ENCODE measurements at regions not wholly inside any gene's neighbourhood (a gene's known extent, or its start where the extent isn't known, plus 50 kb on each side); places are given as distances from the start of the nearest gene placed in this dataset.
"Not testable (repeated sequence)": the region's sequence is repeated elsewhere in the genome, so short reads cannot be mapped to it uniquely, and the experiment has no call there.

- POLR2A ChIA-PET: no interaction called here
- no peak overlapping the region for H3K4me3 Mint-ChIP-seq
- CTCF ChIA-PET: no interaction called here
- no peaks in the 10 kb centered on the region for H3K27me3 Mint-ChIP-seq
- H3K9me3 Mint-ChIP-seq: no peaks in the 10 kb centered on the region
- no peaks in the 10 kb centered on the region for H3K36me3 Mint-ChIP-seq (ENCODE audit: low read depth)
- DNase-seq: no peak
- H3K4me1 Mint-ChIP-seq: no peaks in the 10 kb centered on the region
- H3K27ac Mint-ChIP-seq: no peak overlapping the region
These were observed 936.6 kb downstream of the NR2F1-AS1 start for GRCh38 chr5:92644266-92644886.

GRCh38 chr5:92641031-92641962 is 939.7 kb downstream of the NR2F1-AS1 start:
- H3K4me1 Mint-ChIP-seq: no peaks in the 10 kb centered on the region
- H3K36me3 Mint-ChIP-seq (ENCODE audit: low read depth): no peaks in the 10 kb centered on the region
- POLR2A ChIA-PET: no interaction called here
- H3K27me3 Mint-ChIP-seq: no peaks in the 10 kb centered on the region
- no peak overlapping the region for H3K27ac Mint-ChIP-seq
- DNase-seq: no peak
- H3K4me3 Mint-ChIP-seq: no peak overlapping the region
- CTCF ChIA-PET: no interaction called here
- no peaks in the 10 kb centered on the region for H3K9me3 Mint-ChIP-seq

DNA sequence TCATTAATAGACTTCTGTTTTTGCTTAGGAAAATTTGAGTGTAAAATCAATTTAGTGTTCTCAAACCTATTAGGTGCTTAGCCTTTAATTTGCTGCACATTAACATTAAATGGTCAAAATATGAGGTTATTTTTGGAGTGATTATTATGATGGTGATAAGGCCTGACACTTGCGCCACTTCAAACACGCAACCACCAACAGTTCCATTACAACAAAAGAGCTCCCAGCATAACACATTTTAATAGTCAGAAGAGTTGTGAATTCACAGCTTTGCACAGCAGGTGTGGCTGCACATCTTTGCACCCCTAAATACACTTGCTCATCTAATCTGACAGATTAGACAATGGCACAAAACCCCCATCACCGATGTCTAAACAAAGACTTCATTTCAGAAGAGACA is 940.7 kb downstream of the NR2F1-AS1 start:
- H3K9me3 Mint-ChIP-seq: no peaks in the 10 kb centered on the region
- DNase-seq: no peak
- ChIA-PET POLR2A (no interaction called here), CTCF (no interaction called here)
- no peaks in the 10 kb centered on the region for H3K4me1 Mint-ChIP-seq
- no peak overlapping the region for H3K4me3 Mint-ChIP-seq
- no peak overlapping the region for H3K27ac Mint-ChIP-seq
- H3K27me3 Mint-ChIP-seq: no peaks in the 10 kb centered on the region
- no peaks in the 10 kb centered on the region for H3K36me3 Mint-ChIP-seq (ENCODE audit: low read depth)

- no peaks in the 10 kb centered on the region for H3K9me3 Mint-ChIP-seq
- CTCF ChIA-PET: no interaction called here
These were observed 943.1 kb downstream of the NR2F1-AS1 start for GRCh38 chr5:92637960-92638359.

GRCh38 chr5:92637247-92637646 is 943.8 kb downstream of the NR2F1-AS1 start:
- Mint-ChIP-seq H3K27me3 (no peaks in the 10 kb centered on the region), H3K27ac (no peak overlapping the region), H3K4me3 (no peak overlapping the region), H3K9me3 (peaks cover 4% of the 10 kb centered on the region), H3K4me1 (no peaks in the 10 kb centered on the region), H3K36me3 (ENCODE audit: low read depth) (no peaks in the 10 kb centered on the region)
- POLR2A ChIA-PET: no interaction called here
- CTCF ChIA-PET: no interaction called here
- DNase-seq: no peak

More at GRCh38 chr5:92637960-92638359, 943.1 kb downstream of the NR2F1-AS1 start:
- Mint-ChIP-seq H3K36me3 (ENCODE audit: low read depth) (no peaks in the 10 kb centered on the region), H3K4me1 (no peaks in the 10 kb centered on the region), H3K27me3 (no peaks in the 10 kb centered on the region), H3K4me3 (no peak overlapping the region), H3K27ac (no peak overlapping the region)
- DNase-seq: no peak
- POLR2A ChIA-PET: no interaction called here

- Mint-ChIP-seq H3K27me3 (no peaks in the 10 kb centered on the region), H3K4me3 (no peak overlapping the region), H3K4me1 (no peaks in the 10 kb centered on the region), H3K9me3 (peaks cover 4% of the 10 kb centered on the region), H3K27ac (no peak overlapping the region), H3K36me3 (ENCODE audit: low read depth) (no peaks in the 10 kb centered on the region)
- no peak for DNase-seq
- CTCF ChIA-PET: interaction anchor here (1.0 kb wide), 1 partner anchor 75 kb away, joined by 3 read pairs; no protein-coding TSS in a partner anchor
- POLR2A ChIA-PET: no interaction called here
These were observed 946.0 kb downstream of the NR2F1-AS1 start for GRCh38 chr5:92635001-92635461.

DNA sequence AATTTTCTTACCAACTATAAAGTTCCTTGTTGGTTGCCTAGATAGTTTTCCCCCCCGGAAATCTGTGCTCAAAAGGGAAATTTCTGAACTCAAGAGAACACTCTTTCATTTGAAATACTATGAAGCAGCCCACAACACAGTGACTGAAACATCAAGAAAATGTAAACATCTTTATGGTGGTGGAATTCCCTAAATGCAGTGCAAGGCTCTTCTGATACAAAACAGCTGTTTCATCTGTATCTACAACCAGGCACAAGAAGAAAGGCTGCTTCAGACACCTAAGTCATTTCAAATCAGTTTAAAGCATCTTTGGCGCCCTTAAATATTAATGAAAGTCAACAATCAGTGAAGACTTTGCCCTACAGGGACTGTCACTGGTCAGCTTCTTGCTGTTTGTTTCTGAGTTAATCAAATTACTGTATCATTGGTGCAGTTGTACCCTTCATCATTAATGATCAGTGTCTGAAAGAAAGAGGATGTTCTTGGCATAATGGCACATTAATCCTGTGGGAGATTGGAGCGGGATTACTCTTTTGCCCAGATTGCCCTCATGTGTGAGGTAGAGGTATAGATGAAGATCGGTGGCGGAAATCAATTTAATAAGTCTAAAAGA is 947.0 kb downstream of the NR2F1-AS1 start:
- H3K4me1 Mint-ChIP-seq: no peaks in the 10 kb centered on the region
- H3K27ac Mint-ChIP-seq: no peak overlapping the region
- CTCF ChIA-PET: no interaction called here
- POLR2A ChIA-PET: no interaction called here
- H3K36me3 Mint-ChIP-seq (ENCODE audit: low read depth): no peaks in the 10 kb centered on the region
- peaks cover 7% of the 10 kb centered on the region for H3K9me3 Mint-ChIP-seq
- no peak overlapping the region for H3K4me3 Mint-ChIP-seq
- no peak for DNase-seq
- H3K27me3 Mint-ChIP-seq: no peaks in the 10 kb centered on the region

GRCh38 chr5:92633176-92633575 is 947.8 kb downstream of the NR2F1-AS1 start:
- Mint-ChIP-seq H3K27me3 (no peaks in the 10 kb centered on the region), H3K4me3 (no peak overlapping the region), H3K9me3 (peaks cover 7% of the 10 kb centered on the region), H3K27ac (no peak overlapping the region), H3K4me1 (no peaks in the 10 kb centered on the region), H3K36me3 (ENCODE audit: low read depth) (no peaks in the 10 kb centered on the region)
- CTCF ChIA-PET: no interaction called here
- no peak for DNase-seq
- POLR2A ChIA-PET: no interaction called here

DNA sequence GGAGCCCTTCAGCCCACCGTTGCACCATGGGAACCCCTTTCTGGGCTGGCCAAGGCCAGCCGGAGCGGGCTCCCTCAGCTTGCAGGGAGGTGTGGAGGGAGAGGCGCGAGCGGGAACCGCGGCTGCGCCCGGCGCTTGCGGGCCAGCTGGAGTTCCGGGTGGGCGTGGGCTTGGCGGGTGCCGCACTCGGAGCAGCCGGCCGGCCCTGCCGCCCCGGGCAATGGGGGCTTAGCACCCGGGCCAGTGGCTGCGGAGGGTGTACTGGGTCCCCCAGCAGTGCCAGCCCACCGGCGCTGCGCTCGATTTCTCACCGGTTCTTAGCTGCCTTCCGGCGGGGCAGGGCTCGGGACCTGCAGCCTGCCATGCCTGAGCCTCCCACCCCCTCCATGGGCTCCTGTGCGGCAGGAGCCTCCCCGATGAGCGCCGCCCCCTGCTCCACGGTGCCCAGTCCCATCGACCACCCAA is 949.8 kb downstream of the NR2F1-AS1 start:
- H3K27ac Mint-ChIP-seq; H3K9me3 Mint-ChIP-seq; DNase-seq; H3K4me3 Mint-ChIP-seq; POLR2A ChIA-PET; H3K36me3 Mint-ChIP-seq (ENCODE audit: low read depth); CTCF ChIA-PET; H3K4me1 Mint-ChIP-seq; H3K27me3 Mint-ChIP-seq: not testable (repeated sequence)

GRCh38 chr5:92629574-92629973 is 951.4 kb downstream of the NR2F1-AS1 start:
- DNase-seq: no peak
- H3K27me3 Mint-ChIP-seq: no peaks in the 10 kb centered on the region
- H3K4me1 Mint-ChIP-seq: no peaks in the 10 kb centered on the region
- no peak overlapping the region for H3K4me3 Mint-ChIP-seq
- CTCF ChIA-PET: no interaction called here
- H3K27ac Mint-ChIP-seq: no peak overlapping the region
- H3K36me3 Mint-ChIP-seq (ENCODE audit: low read depth): no peaks in the 10 kb centered on the region
- POLR2A ChIA-PET: no interaction called here
- peaks cover 7% of the 10 kb centered on the region for H3K9me3 Mint-ChIP-seq

DNA sequence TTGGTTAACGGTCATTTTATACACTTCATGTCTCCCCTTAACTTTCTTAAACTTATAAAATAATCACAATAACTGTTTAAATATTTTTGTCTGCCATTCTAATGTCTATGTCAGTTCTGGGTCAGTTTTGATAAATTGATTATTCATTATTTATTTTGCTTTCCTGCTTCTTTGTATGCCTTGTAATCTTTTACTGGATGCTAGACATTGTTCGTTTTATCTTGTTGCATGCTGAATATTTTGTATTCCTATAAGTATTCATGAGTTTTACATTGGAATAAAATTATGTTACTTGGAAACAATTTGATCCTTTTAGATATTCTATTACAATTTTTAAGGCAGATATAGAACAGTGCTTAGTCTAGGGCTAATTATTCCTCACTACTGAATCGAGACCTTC is 952.0 kb downstream of the NR2F1-AS1 start:
- Mint-ChIP-seq H3K36me3 (ENCODE audit: low read depth) (no peaks in the 10 kb centered on the region), H3K4me3 (no peak overlapping the region), H3K27me3 (no peaks in the 10 kb centered on the region), H3K27ac (no peak overlapping the region), H3K4me1 (no peaks in the 10 kb centered on the region), H3K9me3 (peaks cover 7% of the 10 kb centered on the region)
- ChIA-PET POLR2A (no interaction called here), CTCF (no interaction called here)
- DNase-seq: no peak

DNA sequence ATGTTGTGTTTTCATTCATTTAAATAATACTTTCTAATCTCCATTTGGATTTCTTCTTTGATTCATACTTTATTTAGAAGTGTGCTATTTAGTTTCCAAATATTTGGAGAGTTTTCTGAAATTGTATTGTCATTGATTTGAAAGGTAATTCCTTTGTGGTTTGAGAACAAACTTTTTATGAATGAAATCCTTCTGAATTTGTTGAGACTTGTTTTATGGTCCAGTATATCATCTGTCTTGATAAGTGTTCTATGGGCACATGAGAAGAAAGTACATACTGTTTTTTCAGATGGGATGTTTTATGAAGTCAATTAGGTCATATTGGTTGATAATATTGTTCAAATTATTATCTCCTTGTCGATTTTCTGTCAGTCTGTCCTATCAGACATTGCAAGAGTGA is 953.8 kb downstream of the NR2F1-AS1 start:
- no peaks in the 10 kb centered on the region for H3K36me3 Mint-ChIP-seq (ENCODE audit: low read depth)
- H3K27me3 Mint-ChIP-seq: no peaks in the 10 kb centered on the region
- DNase-seq: no peak
- POLR2A ChIA-PET: no interaction called here
- H3K9me3 Mint-ChIP-seq: peaks cover 3% of the 10 kb centered on the region
- H3K27ac Mint-ChIP-seq: no peak overlapping the region
- H3K4me1 Mint-ChIP-seq: no peaks in the 10 kb centered on the region
- no peak overlapping the region for H3K4me3 Mint-ChIP-seq
- CTCF ChIA-PET: no interaction called here

DNA sequence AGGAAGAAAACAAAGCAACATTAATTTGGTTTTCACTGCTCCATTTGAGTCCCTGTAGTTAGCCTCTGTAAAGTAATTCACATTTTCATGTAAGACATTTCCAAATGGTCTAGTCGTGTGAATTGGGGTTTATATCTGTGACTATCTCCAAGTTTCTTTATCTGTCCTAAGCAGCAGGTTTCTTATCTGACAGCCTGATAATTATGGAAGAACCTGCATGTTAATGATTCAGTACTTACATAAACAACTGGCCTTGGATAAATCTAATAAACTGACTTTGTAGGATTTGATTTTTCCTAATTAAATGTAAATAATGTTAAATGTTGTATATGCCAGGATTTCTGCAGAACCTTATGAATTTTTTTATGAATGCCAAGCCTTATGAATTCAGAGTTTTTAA is 964.9 kb downstream of the NR2F1-AS1 start:
- ChIA-PET POLR2A (no interaction called here), CTCF (no interaction called here)
- DNase-seq: no peak
- Mint-ChIP-seq H3K9me3 (no peaks in the 10 kb centered on the region), H3K27ac (no peak overlapping the region), H3K4me3 (no peak overlapping the region), H3K36me3 (ENCODE audit: low read depth) (no peaks in the 10 kb centered on the region), H3K4me1 (no peaks in the 10 kb centered on the region), H3K27me3 (no peaks in the 10 kb centered on the region)

All from activated CD4-positive, alpha-beta T cell treated with anti-CD3 and anti-CD28 coated beads, Interleukin-2, amount 10 ng/mL, durations not matched to agents 7 days and 5 days (primary cell).